Psoas muscle (tissue), 7 donors: ENCODE measurements at regions not wholly inside any gene's neighbourhood (a gene's known extent, or its start where the extent isn't known, plus 50 kb on each side); places are given as distances from the start of the nearest gene placed in this dataset.

ENCODE experiments used
- ATAC-seq, 4 donors: fragments of 200-7000 bp; cut with Tn5 transposase; one replicate each; pipeline ENCODE4 v1.9.1; 2020; ENCODE audit warnings: moderate library complexity in 3 of 4, mild to moderate bottlenecking in 2 of 4
- DNase-seq, 2 donors: peaks; one replicate each; pipeline ENCODE4 v3.0.0-alpha.2; 2020
- H3K27ac ChIP-seq: fragments of 200-600 bp; one replicate; pipeline ENCODE4 v1.8.0; 2022
- H3K27me3 ChIP-seq, 3 donors: fragments of 200-600 bp in 1 of 3; one replicate each; pipeline versions ENCODE4 v1.6.1 to v1.8.0; 2013 to 2022; ENCODE audit warnings: low read length in 2 of 3, mild to moderate bottlenecking in 2 of 3, moderate library complexity in 1 of 3; ENCODE audit not compliant: insufficient read depth in 3 of 3
- H3K36me3 ChIP-seq, 2 donors: fragments of 200-600 bp in 1 of 2; one replicate each; pipeline versions ENCODE4 v1.6.1 to v1.8.0; 2013 to 2022; ENCODE audit warnings: low read depth in 1 of 2, mild to moderate bottlenecking in 1 of 2, moderate library complexity in 1 of 2; ENCODE audit not compliant: insufficient read depth in 1 of 2
- H3K4me1 ChIP-seq: fragments of 200-600 bp; one replicate; pipeline ENCODE4 v1.8.0; 2022
- H3K4me3 ChIP-seq: fragments of 200-600 bp; one replicate; pipeline ENCODE4 v1.8.0; 2022; ENCODE audit warnings: mild to moderate bottlenecking
- H3K9me3 ChIP-seq: fragments of 200-600 bp; one replicate; pipeline ENCODE4 v1.8.0; 2022
- CTCF ChIP-seq: fragments of 200-600 bp; IDR thresholded peaks from one replicate; pipeline ENCODE4 v1.8.0; 2022; ENCODE audit warnings: antibody characterized with exemption
- WGBS, 3 donors: extraction: QIAGEN DNeasy Blood & Tissue Kit; methylation state at CpG; one replicate each; pipeline versions ENCODE4 v1.1.6 to v1.1.7; 2013; 5-methylcytosine and 5-hydroxymethylcytosine counted together
- intact Hi-C, 2 donors: fragments of 100-400 bp; cut with DNase I; formaldehyde crosslinking; loops; one replicate each; pipeline versions ENCODE4 v1.11.0 to v1.14.2; 2022
- donor health status: healthy with polysubstance abuse.
- donor health status: DM: no; HTN: no; CAD: no; lungs with moderate emphysema.
- donor health status: Bipolar disorder and iron deficiency.
- donor health status: healthy.
- donor health status: DM: yes; HTN: yes; CAD: no.
- donor health status: DM: no; HTN: no; CAD: no.
- donor health status: DM: yes; HTN: yes; CAD: no.

- H3K4me1 ChIP-seq: no peaks in the 10 kb centered on the region
- no peak for TF ChIP-seq CTCF
- no peaks in the 10 kb centered on the region for H3K9me3 ChIP-seq
- H3K4me3 ChIP-seq: no peak overlapping the region
- no peak for DNase-seq
- no peak overlapping the region for H3K27ac ChIP-seq
- no peaks in the 10 kb centered on the region for H3K27me3 ChIP-seq
- H3K36me3 ChIP-seq: no peaks in the 10 kb centered on the region
- intact Hi-C loops: no loop called here
- 9 to 10% (median 9%) methylated on average over 1 of the region's 1 CpG for WGBS, 3 donors
- no peak for ATAC-seq
These were observed 409.0 kb upstream of the PDE3A start for GRCh38 chr12:19959353-19959752.

- no peak overlapping the region for H3K4me3 ChIP-seq
- no peaks in the 10 kb centered on the region for H3K4me1 ChIP-seq
- DNase-seq: no peak
- H3K36me3 ChIP-seq: no peaks in the 10 kb centered on the region
- no peak for ATAC-seq
- H3K9me3 ChIP-seq: no peaks in the 10 kb centered on the region
- TF ChIP-seq CTCF: no peak
- intact Hi-C loops: no loop called here
- H3K27me3 ChIP-seq: no peaks in the 10 kb centered on the region
- no peak overlapping the region for H3K27ac ChIP-seq
- WGBS, 3 donors: 88 to 94% (median 93%) methylated on average over 4 of the region's 4 CpGs
These were observed 407.8 kb upstream of the PDE3A start for GRCh38 chr12:19960527-19960926.

GRCh38 chr12:19962192-19962591, 406.1 kb upstream of the PDE3A start:
- ATAC-seq: no peak
- no peak for TF ChIP-seq CTCF
- 58 to 64% (median 59%) methylated on average over 5 of the region's 5 CpGs for WGBS, 3 donors

GRCh38 chr12:19963972-19964371, 404.4 kb upstream of the PDE3A start:
- H3K27ac ChIP-seq: no peak overlapping the region
- H3K36me3 ChIP-seq: no peaks in the 10 kb centered on the region
- no peaks in the 10 kb centered on the region for H3K4me1 ChIP-seq
- no peak for DNase-seq
- ATAC-seq: no peak
- intact Hi-C loops: no loop called here
- no peak overlapping the region for H3K4me3 ChIP-seq
- WGBS, 3 donors: 29 to 59% (median 43%) methylated on average over 3 of the region's 3 CpGs
- no peaks in the 10 kb centered on the region for H3K27me3 ChIP-seq
- no peaks in the 10 kb centered on the region for H3K9me3 ChIP-seq
- no peak for TF ChIP-seq CTCF

More at GRCh38 chr12:19962192-19962591, 406.1 kb upstream of the PDE3A start:
- no peaks in the 10 kb centered on the region for H3K27me3 ChIP-seq
- H3K4me1 ChIP-seq: no peaks in the 10 kb centered on the region
- no peak overlapping the region for H3K4me3 ChIP-seq
- H3K9me3 ChIP-seq: no peaks in the 10 kb centered on the region
- intact Hi-C loops: no loop called here
- no peak overlapping the region for H3K27ac ChIP-seq
- no peaks in the 10 kb centered on the region for H3K36me3 ChIP-seq
- DNase-seq: no peak

GRCh38 chr12:19964549-19964948, 403.8 kb upstream of the PDE3A start:
- TF ChIP-seq CTCF: no peak
- H3K36me3 ChIP-seq: no peaks in the 10 kb centered on the region
- H3K27ac ChIP-seq: no peak overlapping the region
- no peaks in the 10 kb centered on the region for H3K27me3 ChIP-seq
- H3K4me3 ChIP-seq: no peak overlapping the region
- intact Hi-C loops: no loop called here
- no peak for ATAC-seq
- WGBS, 3 donors: 47 to 66% (median 50%) methylated on average over 3 of the region's 3 CpGs
- H3K9me3 ChIP-seq: no peaks in the 10 kb centered on the region
- H3K4me1 ChIP-seq: no peaks in the 10 kb centered on the region
- DNase-seq: no peak
